Fibroblast of lung (primary cell): ENCODE measurements at regions not wholly inside any gene's neighbourhood (a gene's known extent, or its start where the extent isn't known, plus 50 kb on each side); places are given as distances from the start of the nearest gene placed in this dataset.

Source experiments
- CTCF ChIP-seq, 2 donors: IDR thresholded peaks in 1 of 2; conservative IDR thresholded peaks in 1 of 2; 1 replicate in 1 of 2; 2 replicates in 1 of 2; pipeline ENCODE4 v1.5.1; 2011 to 2012; ENCODE audit warnings: low read length in 2 of 2, control low read depth in 1 of 2, inconsistent platforms in 1 of 2, low read depth in 1 of 2, mild to moderate bottlenecking in 1 of 2
- EZH2 ChIP-seq: IDR thresholded peaks from 2 replicates; pipeline ENCODE4 v1.5.1; 2012; ENCODE audit warnings: low read length, control low read depth, mild to moderate bottlenecking; ENCODE audit errors: missing control alignments

GRCh38 chr3:28039829-28040228 lies 201.6 kb upstream of the CMC1 start:
- TF ChIP-seq CTCF (conservative IDR thresholded peaks at IDR 0.05 in 1 of 2, IDR thresholded peaks at IDR 0.05 in 1 of 2; ENCODE audit: low read depth in 1 of 2, low read length in 2 of 2): no peak
- no peak for TF ChIP-seq EZH2
